Fibroblast of mammary gland (primary cell): ENCODE measurements at regions not wholly inside any gene's neighbourhood (a gene's known extent, or its start where the extent isn't known, plus 50 kb on each side); places are given as distances from the start of the nearest gene placed in this dataset.

Experiments
- DNase-seq: peaks from one replicate; pipeline ENCODE4 v3.0.0-alpha.2; 2010; ENCODE audit warnings: low read depth
- H3K4me3 ChIP-seq: 2 replicates; pipeline ENCODE4 v1.5.1; 2011; ENCODE audit warnings: low read depth, mild to moderate bottlenecking, low read length, moderate library complexity; ENCODE audit not compliant: control insufficient read depth
- TF ChIP-seq, protein P1 (sequence below): conservative IDR thresholded peaks from 2 replicates; pipeline ENCODE4 v1.5.1; 2011; ENCODE audit warnings: low read depth, low read length, inconsistent platforms; ENCODE audit not compliant: control insufficient read depth, insufficient read depth

DNA sequence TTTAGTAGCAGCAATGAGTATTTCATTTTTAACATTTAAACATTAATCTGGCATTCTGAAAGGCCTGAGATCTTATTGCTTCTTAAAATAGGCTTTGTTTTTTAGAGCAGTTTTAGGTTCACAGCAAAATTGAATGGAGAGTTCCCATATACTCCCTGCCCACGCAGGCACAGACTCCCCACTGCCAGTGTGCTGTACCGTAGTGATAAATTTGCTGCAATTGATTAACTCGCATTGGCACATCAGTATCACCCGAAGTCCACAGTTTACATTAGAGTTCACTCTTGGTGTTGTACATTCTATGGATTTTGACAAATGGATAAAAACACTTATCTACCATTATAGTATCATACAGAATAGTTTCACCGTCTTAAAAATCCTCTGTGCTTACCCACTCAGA is 71.8 kb upstream of the ERRFI1 start:
- no peak overlapping the region for H3K4me3 ChIP-seq
- no peak for DNase-seq
- TF ChIP-seq, protein P1, sequence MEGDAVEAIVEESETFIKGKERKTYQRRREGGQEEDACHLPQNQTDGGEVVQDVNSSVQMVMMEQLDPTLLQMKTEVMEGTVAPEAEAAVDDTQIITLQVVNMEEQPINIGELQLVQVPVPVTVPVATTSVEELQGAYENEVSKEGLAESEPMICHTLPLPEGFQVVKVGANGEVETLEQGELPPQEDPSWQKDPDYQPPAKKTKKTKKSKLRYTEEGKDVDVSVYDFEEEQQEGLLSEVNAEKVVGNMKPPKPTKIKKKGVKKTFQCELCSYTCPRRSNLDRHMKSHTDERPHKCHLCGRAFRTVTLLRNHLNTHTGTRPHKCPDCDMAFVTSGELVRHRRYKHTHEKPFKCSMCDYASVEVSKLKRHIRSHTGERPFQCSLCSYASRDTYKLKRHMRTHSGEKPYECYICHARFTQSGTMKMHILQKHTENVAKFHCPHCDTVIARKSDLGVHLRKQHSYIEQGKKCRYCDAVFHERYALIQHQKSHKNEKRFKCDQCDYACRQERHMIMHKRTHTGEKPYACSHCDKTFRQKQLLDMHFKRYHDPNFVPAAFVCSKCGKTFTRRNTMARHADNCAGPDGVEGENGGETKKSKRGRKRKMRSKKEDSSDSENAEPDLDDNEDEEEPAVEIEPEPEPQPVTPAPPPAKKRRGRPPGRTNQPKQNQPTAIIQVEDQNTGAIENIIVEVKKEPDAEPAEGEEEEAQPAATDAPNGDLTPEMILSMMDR = no peak

DNA sequence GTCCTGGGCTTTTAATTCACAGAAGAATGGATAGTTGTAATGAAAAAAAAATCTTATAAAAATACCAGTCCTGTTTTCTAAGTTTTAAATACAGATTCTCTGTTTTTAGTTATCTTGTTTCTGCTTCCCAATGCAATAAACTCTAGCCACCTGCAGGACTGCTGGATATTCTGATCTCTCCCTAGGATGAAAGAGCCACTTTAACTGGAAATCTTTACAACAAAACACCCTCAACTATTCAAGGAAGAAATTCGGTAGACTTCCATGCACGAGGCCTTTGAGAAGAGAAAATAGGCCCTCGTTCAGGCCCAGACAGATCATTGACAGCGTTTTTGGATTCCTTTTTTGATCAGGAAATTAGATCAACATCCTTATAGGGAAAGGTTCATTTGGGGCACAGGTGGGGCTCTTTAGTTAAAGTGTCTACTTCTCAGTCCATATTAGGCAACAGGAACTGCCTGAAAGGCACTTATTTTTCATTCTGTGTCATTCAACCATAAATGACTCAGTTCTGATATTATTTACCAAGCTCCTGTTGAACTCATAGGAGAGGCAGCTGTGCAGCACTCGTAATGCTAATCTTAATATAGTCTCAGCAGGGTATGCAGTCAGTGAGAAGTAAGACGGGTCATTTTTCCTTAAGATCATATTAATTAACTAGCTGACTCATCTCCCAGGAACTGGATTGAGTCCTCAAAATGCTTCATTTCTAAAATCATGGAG is 71.1 kb upstream of the ERRFI1 start:
- peak; percentile 96 for DNase-seq
- TF ChIP-seq, protein P1 = no peak
- H3K4me3 ChIP-seq = no peak overlapping the region

DNA sequence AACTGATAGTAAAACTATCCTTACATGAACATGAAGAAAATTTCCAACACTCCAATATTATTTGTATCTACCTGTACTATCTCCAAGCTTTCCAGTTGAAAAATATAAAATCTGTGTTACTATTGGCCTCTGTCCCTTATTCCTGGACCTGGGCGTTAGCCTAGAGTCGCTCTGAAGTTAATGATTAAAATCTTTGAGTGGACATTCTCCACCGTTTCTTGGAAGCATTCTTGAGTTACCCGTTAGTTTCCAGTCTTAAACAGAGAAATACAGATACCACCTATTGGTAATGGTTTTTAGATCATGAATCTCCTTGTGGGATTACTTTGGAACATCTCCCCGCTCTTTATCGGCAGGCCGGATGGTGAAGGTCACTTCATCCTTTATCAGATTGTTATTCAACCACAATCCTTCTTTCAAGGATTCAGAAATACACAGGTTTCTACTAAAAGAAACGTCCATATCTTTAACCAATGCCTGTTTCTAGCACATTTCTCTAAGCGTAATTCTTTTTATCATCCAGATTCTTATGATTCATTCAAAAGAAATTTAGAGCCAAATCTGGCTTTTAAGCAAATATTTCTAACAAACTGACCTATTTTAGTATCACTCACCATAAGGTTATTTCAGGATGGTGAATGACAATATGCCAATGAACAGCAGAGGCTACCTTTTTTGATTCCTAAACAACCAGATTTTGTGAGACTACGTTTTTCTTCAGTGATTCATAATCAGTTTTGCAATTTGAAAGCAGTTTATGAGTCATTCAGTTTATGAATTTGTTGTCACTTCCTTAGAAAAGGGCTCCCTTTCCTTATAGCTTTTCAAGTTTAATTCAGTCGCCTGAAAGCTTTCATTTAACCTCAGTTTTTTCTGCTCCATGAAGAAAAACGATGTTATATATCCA is 70.2 kb upstream of the ERRFI1 start:
- no peak overlapping the region for H3K4me3 ChIP-seq
- DNase-seq = peak; percentile 90
- TF ChIP-seq, protein P1 = no peak

DNA sequence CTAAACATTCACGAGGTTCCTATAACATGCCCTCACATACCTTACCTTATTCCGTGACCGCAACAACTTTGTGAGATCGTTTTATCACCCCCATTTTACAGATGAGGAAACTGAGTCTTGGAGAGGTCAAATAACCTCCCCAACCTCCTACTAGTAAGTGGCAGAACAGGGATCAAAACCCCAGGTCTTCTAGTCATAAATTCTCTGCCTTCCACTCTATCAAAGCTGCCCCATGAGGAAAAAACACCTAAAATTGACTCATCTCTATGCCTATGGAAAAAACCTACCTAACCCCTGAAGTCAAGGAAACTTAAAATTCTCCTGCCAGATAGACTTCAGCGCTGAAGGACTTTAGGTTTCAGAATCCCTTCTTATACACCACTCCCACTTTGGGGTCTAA is 69.5 kb upstream of the ERRFI1 start:
- DNase-seq = no peak
- TF ChIP-seq, protein P1 = no peak

DNA sequence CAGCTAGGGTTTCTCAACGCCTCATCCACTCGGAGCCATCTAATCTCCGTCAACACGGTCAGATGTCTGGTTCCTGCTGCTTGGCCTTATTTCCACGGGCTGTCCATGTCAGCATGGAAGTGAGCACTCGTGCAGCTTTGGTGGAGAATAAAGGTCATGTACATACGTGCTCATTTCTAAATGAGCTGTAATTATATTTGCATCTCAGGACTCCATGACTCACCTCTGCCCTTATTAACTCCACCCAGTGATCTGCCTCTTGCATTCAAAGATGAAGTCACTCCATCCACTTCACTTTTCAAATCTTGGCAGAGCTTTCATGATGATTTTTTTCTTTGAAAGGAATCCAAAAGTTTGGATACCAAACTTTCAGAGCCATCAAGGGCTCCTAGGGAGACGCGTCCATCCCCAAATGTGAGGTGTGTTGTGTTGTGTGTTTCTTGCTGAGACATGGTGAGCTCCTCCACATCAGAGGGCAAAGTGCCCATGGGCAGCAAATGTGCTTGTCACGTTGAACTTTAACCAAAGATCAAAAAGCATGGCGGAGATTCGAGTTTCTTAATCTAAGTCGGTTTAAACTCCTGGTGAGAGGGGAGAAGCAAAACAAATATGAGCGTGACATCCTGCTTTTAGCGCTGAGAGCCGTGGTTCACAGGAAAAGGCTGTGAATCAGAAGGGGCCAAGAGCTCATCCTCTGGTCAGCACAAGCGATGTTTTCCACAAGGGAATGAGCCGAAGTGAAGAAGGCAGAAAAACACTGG is 68.6 kb upstream of the ERRFI1 start:
- TF ChIP-seq, protein P1 = no peak
- DNase-seq = peak; percentile 96
- no peak overlapping the region for H3K4me3 ChIP-seq

More for the DNA sequence above, 69.5 kb upstream of the ERRFI1 start:
- H3K4me3 ChIP-seq = no peak overlapping the region

DNA sequence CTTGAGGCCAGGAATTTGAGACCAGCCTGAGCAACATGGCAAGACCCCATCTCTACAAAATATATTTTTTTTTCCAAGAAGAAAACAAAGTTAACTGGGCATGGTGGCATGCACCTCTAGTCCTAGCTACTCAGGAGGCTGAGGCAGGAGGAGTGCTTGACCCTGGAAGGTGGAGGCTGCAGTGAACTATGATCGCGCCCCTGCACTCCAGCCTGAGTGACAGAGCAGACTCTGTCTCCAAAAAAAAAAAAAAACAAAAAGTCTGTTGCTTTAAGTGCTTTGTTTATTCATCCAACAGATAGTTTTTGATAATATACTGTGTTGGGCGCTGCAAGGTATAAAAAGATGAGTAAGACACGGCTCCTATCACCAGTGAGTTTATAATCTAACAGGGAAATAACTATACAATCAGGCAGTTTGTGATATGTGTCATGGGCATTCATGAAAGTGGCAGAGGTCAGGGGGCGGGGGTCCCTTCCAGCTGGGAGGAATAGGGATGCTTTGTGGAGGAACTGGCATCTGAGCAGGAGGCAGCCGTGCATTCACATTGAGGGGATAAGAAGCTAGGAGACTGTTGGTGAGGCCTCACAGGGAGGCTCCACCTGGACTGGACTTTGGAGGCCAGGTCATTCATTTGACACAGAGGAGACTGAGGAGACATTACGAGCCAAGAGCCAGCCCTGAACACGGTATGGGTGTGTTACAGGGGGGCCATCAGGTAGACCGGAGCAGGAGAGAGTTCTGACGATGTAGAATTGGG is 67.3 kb upstream of the ERRFI1 start:
- TF ChIP-seq, protein P1 = no peak
- no peak overlapping the region for H3K4me3 ChIP-seq
- DNase-seq = no peak
